Stomach smooth muscle (tissue), 2 donors: ENCODE measurements at regions not wholly inside any gene's neighbourhood (a gene's known extent, or its start where the extent isn't known, plus 50 kb on each side); places are given as distances from the start of the nearest gene placed in this dataset.

Experiments
- H3K27ac ChIP-seq: one replicate; pipeline ENCODE4 v1.7.0; 2013; ENCODE audit warnings: mild to moderate bottlenecking, low read length, inconsistent platforms
- H3K27me3 ChIP-seq, 2 donors: one replicate each; pipeline ENCODE4 v1.7.0; 2013; ENCODE audit warnings: low read length in 2 of 2; ENCODE audit not compliant: insufficient read depth in 2 of 2, control insufficient read depth in 1 of 2
- H3K36me3 ChIP-seq, 2 donors: one replicate each; pipeline ENCODE4 v1.7.0; 2013; ENCODE audit warnings: low read length in 2 of 2; ENCODE audit not compliant: control insufficient read depth in 2 of 2, insufficient read depth in 2 of 2
- H3K4me1 ChIP-seq: one replicate; pipeline ENCODE4 v1.7.0; 2013; ENCODE audit warnings: low read length; ENCODE audit not compliant: control insufficient read depth, insufficient read depth
- H3K4me3 ChIP-seq, 2 donors: one replicate each; pipeline ENCODE4 v1.7.0; 2013; ENCODE audit warnings: low read length in 2 of 2
- H3K9ac ChIP-seq, 2 donors: one replicate each; pipeline ENCODE4 v1.7.0; 2013; ENCODE audit warnings: low read length in 2 of 2, mild to moderate bottlenecking in 1 of 2
- H3K9me3 ChIP-seq, 2 donors: one replicate each; pipeline ENCODE4 v1.7.0; 2013; ENCODE audit warnings: low read length in 2 of 2; ENCODE audit not compliant: control insufficient read depth in 2 of 2
- donor health status: healthy.
- donor health status: Pancreatic carcinoma.

- no peaks in the 10 kb centered on the region for H3K36me3 ChIP-seq
- no peak overlapping the region for H3K27ac ChIP-seq
- no peak overlapping the region for H3K4me3 ChIP-seq
- H3K27me3 ChIP-seq: no peaks in the 10 kb centered on the region
- H3K9ac ChIP-seq: no peak overlapping the region
- H3K9me3 ChIP-seq: no peaks in the 10 kb centered on the region
- H3K4me1 ChIP-seq: no peaks in the 10 kb centered on the region
Observed at GRCh38 chr4:126227428-126227827, 912.7 kb downstream of the FAT4 start.

DNA sequence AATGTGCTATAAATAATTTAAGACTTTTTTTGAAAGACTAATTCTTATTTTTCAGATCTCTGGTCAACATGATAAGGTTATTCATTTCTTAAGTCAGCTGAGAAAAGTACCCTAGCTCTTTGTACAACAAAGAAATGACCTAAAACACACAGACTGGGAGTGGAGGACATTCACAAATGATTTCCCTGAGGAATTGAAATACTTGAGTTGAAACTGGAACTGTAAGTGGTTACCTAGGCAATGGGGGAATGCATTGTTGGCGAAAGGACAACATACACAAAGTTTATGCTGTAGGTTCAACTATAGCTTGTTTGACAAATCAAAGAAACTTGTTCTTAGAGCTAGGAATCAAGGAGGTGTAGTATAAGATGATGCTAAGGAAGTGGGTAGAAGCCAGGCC is 915.5 kb downstream of the FAT4 start:
- no peaks in the 10 kb centered on the region for H3K9me3 ChIP-seq
- H3K36me3 ChIP-seq: no peaks in the 10 kb centered on the region
- no peak overlapping the region for H3K9ac ChIP-seq
- no peak overlapping the region for H3K27ac ChIP-seq
- H3K4me3 ChIP-seq: no peak overlapping the region
- no peaks in the 10 kb centered on the region for H3K4me1 ChIP-seq
- H3K27me3 ChIP-seq: no peaks in the 10 kb centered on the region

DNA sequence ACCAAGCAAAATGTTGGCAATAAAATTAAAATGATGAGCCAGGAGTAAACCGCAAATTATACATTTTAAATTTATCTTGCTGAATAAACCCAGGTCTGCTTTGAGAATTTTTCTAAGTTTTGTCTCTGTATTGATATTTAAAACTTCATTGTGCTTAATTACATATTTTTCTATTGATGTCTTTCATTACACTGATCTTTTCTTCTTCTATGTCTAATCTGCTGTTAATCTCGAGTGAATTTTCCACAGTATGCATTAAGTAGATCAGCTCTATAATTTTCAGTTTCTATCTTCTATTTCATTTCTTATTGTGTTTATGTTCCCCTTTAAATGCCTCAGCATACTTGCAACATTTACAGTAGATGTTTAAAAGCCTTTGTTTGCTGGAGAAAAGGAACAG is 918.7 kb downstream of the FAT4 start:
- H3K9ac ChIP-seq: no peak overlapping the region
- no peaks in the 10 kb centered on the region for H3K36me3 ChIP-seq
- no peaks in the 10 kb centered on the region for H3K27me3 ChIP-seq
- no peaks in the 10 kb centered on the region for H3K4me1 ChIP-seq
- H3K4me3 ChIP-seq: no peak overlapping the region
- H3K27ac ChIP-seq: no peak overlapping the region
- no peaks in the 10 kb centered on the region for H3K9me3 ChIP-seq

DNA sequence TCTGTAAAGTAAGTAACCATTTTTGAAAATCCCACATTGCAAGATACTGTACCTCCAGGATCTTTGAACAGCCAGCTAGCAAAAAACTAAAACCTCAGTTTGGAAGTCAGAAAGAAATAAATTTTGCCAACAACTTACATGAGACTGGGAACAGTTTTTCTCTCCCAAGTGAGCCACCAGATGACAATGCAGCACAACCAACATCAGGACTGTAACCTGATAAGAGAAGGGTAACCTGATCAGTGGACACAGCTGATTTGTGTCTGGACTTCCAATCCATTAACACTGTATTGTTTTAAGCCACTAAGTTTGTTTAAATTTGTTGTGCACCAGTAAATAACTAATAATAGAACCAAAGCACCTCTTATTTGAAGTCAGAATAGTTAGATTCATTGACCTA is 923.3 kb downstream of the FAT4 start:
- no peak overlapping the region for H3K4me3 ChIP-seq
- no peak overlapping the region for H3K27ac ChIP-seq
- no peaks in the 10 kb centered on the region for H3K9me3 ChIP-seq
- no peaks in the 10 kb centered on the region for H3K4me1 ChIP-seq
- no peaks in the 10 kb centered on the region for H3K27me3 ChIP-seq
- no peaks in the 10 kb centered on the region for H3K36me3 ChIP-seq
- no peak overlapping the region for H3K9ac ChIP-seq

DNA sequence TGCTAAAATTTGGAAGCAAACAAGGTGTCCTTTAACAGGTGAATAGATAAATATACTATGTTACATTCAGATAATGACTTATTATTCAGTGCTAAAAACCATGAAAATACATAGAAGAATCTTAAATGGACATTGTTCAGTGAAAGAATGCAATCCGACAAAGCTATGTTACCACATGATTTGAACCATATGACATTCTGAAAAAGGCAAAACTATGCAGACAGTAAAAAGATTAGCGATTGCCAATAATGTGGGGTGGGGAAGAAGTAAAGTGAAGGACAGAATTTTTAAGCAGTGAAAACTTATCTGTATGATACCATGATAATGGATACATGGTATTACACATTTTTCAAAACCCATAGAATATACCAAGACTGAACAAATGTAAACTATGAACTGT is 926.9 kb downstream of the FAT4 start:
- Histone ChIP-seq H3K36me3 (no peaks in the 10 kb centered on the region), H3K4me3 (no peak overlapping the region), H3K27ac (no peak overlapping the region), H3K4me1 (no peaks in the 10 kb centered on the region), H3K9ac (no peak overlapping the region), H3K27me3 (no peaks in the 10 kb centered on the region), H3K9me3 (no peaks in the 10 kb centered on the region)

GRCh38 chr4:126242679-126243390 is 928.1 kb downstream of the FAT4 start:
- Histone ChIP-seq H3K27ac (no peak overlapping the region), H3K4me3 (no peak overlapping the region), H3K27me3 (no peaks in the 10 kb centered on the region), H3K9me3 (no peaks in the 10 kb centered on the region), H3K9ac (no peak overlapping the region), H3K36me3 (no peaks in the 10 kb centered on the region), H3K4me1 (no peaks in the 10 kb centered on the region)

DNA sequence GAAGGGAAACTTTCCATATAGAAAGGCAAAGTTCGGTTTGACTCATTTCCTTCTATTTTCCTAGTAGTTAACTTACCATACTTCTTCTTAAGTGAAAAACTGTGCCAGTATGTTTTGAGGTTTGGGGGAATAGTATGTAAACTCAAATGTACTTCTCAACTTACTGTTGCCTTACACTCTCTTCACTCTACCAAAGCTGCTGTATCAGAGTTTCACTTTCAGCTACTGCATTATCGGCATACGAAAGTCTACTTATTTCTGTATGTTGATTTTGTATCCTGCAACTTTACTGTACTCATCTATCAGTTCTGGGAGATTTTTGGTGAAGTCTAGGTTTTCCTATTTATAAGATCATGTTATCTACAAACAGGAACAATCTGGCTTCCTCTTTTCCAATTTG is 932.7 kb downstream of the FAT4 start:
- no peak overlapping the region for H3K9ac ChIP-seq
- H3K9me3 ChIP-seq: no peaks in the 10 kb centered on the region
- no peak overlapping the region for H3K27ac ChIP-seq
- no peaks in the 10 kb centered on the region for H3K4me1 ChIP-seq
- H3K4me3 ChIP-seq: no peak overlapping the region
- H3K36me3 ChIP-seq: no peaks in the 10 kb centered on the region
- no peaks in the 10 kb centered on the region for H3K27me3 ChIP-seq

GRCh38 chr4:126250006-126250405 is 935.3 kb downstream of the FAT4 start:
- Histone ChIP-seq H3K36me3 (no peaks in the 10 kb centered on the region), H3K4me3 (no peak overlapping the region), H3K27ac (no peak overlapping the region), H3K4me1 (no peaks in the 10 kb centered on the region), H3K9me3 (no peaks in the 10 kb centered on the region), H3K27me3 (no peaks in the 10 kb centered on the region), H3K9ac (no peak overlapping the region)

DNA sequence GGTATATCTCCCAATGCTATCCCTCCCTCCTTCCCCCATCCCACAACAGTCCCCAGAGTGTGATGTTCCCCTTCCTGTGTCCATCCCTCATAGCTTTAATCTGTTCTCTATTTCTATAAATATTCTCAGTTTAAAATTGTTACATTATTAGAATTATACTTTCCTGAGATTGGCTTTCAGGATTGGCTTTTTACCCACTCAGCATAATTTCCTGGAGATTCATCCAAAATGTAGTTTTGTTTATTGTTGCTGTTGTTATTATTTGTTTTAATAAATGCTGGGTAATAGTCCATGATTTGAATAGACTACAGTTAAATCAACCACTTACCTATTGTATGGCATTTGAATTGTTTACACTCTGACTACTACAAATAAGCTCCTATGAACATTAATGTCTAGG is 936.4 kb downstream of the FAT4 start:
- no peak overlapping the region for H3K27ac ChIP-seq
- no peaks in the 10 kb centered on the region for H3K27me3 ChIP-seq
- no peak overlapping the region for H3K9ac ChIP-seq
- H3K9me3 ChIP-seq: no peaks in the 10 kb centered on the region
- no peaks in the 10 kb centered on the region for H3K36me3 ChIP-seq
- no peaks in the 10 kb centered on the region for H3K4me1 ChIP-seq
- no peak overlapping the region for H3K4me3 ChIP-seq

GRCh38 chr4:126262665-126263064 is 947.9 kb downstream of the FAT4 start:
- no peak overlapping the region for H3K4me3 ChIP-seq
- H3K36me3 ChIP-seq: no peaks in the 10 kb centered on the region
- H3K27ac ChIP-seq: no peak overlapping the region
- H3K27me3 ChIP-seq: no peaks in the 10 kb centered on the region
- H3K9me3 ChIP-seq: no peaks in the 10 kb centered on the region
- H3K9ac ChIP-seq: no peak overlapping the region
- no peaks in the 10 kb centered on the region for H3K4me1 ChIP-seq

DNA sequence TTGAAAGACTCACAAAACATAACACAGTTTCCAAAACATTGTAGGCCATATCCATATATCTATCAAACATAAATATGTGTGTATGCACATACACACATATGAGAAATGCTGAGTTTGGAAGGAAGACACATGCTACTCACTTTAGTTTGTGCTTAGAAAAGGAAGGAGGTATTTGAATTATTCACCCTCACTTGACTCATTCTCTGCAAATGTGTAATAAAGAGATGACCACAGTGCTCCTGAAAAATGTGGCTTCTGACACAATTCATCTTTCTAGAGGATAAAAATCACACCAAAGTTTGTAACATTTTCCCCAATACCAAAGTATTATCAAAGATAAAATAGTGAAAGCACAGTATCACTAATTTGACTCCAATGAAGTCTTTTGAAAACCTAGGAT is 950.1 kb downstream of the FAT4 start:
- no peak overlapping the region for H3K9ac ChIP-seq
- no peaks in the 10 kb centered on the region for H3K9me3 ChIP-seq
- no peak overlapping the region for H3K27ac ChIP-seq
- no peaks in the 10 kb centered on the region for H3K4me1 ChIP-seq
- H3K27me3 ChIP-seq: no peaks in the 10 kb centered on the region
- no peaks in the 10 kb centered on the region for H3K36me3 ChIP-seq
- no peak overlapping the region for H3K4me3 ChIP-seq
